ENCODE measurements at regions not wholly inside any gene's neighbourhood (a gene's known extent, or its start where the extent isn't known, plus 50 kb on each side); places are given as distances from the start of the nearest gene placed in this dataset.

DNA sequence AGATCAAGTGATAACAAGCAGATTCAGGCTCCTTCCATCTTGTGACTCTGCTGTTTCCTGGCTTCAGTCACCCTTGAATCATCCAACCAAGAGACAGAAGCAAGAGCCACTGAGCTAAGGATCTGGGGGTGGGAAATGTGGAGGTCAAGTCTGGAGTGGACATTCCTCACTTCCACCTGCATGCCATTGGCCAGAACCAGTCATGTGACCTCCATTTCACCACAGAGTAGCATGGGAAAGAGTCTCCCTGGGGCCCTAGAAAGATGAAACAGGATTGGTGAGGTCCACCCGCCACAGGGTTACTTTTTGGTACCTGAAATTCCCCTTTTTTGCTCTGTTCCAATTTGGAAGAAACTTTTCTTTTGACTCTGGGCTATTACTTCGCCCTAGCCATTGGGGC, 1006.0 kb upstream of the EEF2KMT start:
- ATAC-seq (no peak), DNase-seq (no peak)
- H3K9me3 Mint-ChIP-seq: peaks cover 0 to 18% (median 10%) of the 10 kb centered on the region in 9 donors
- peaks cover 0 to 4% (median 0%) of the 10 kb centered on the region in 5 donors for H3K27me3 Mint-ChIP-seq
- H3K4me1 Mint-ChIP-seq: no peaks in the 10 kb centered on the region
- peaks cover 0 to 4% (median 0%) of the 10 kb centered on the region in 3 donors for H3K36me3 Mint-ChIP-seq
- H3K27ac Mint-ChIP-seq: no peak overlapping the region
- H3K4me3 Mint-ChIP-seq: no peak overlapping the region
- POLR2A ChIA-PET: no interaction called here

DNA sequence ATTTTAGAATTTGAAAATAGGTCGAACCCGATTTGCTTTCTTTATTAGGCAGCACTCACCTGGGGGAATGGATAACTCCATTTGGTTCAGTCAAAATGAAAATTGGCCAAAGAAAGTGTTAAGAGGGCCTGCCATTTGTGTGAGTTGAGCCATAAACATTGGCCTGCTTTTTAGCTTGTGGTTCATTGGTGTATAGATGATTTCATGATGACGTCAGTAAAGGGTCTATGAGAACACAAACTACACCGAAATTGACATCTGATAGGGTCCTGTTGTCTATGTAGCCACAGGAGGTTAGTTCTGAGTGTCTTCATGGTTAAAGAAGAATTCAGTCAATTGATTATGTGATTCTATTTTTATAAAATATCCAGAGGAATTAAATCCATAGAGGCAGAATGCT, 1001.5 kb upstream of the EEF2KMT start:
- no peak overlapping the region for H3K4me3 Mint-ChIP-seq
- no peak overlapping the region for H3K27ac Mint-ChIP-seq

DNA sequence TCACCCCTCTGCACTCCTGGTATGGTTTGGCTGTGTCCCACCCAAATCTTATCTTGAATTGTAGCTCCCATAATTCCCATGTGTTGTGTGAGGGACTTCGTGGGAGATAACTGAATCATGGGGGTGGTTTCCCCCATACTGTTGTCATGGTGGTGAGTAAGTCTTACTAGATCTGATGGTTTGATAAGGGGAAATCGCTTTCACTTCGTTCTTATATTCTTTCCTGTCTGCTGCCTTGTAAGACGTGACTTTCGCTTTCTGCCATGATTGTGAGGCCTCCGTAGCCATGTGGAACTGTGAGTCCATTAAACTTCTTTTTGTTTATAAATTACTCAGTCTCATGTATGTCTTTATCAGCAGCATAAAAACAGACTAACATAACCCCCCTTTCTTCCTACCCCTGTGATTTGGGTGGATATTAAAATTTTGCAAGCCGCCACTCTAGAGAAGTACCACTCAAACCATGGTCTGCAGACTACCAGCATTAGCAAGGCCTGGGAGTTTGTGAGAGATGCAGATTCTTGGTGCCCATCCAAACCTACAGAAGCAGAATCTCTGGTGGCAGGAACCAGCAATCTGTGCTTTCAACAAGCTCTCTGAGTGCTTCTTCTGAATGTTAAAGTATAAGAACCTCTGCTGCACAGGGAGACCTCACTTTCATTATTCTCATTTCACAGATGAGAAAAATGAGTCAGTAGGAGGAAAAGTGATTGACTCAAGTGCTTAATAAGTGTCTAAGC, 999.5 kb upstream of the EEF2KMT start:
- H3K4me1 Mint-ChIP-seq: no peaks in the 10 kb centered on the region
- H3K9me3 Mint-ChIP-seq: peaks cover 1 to 13% (median 4%) of the 10 kb centered on the region in 9 donors
- no peak overlapping the region for H3K27ac Mint-ChIP-seq
- POLR2A ChIA-PET: no interaction called here
- no peak for ATAC-seq
- H3K27me3 Mint-ChIP-seq: no peaks in the 10 kb centered on the region
- H3K4me3 Mint-ChIP-seq: no peak overlapping the region
- no peak for DNase-seq
- H3K36me3 Mint-ChIP-seq: no peaks in the 10 kb centered on the region

More for the DNA sequence above, 1001.5 kb upstream of the EEF2KMT start:
- ATAC-seq (no peak), DNase-seq (no peak)
- POLR2A ChIA-PET: no interaction called here
- no peaks in the 10 kb centered on the region for H3K4me1 Mint-ChIP-seq
- H3K27me3 Mint-ChIP-seq: peaks cover 0 to 4% (median 0%) of the 10 kb centered on the region in 5 donors
- H3K36me3 Mint-ChIP-seq: peaks cover 0 to 4% (median 0%) of the 10 kb centered on the region in 3 donors
- peaks cover 0 to 20% (median 8%) of the 10 kb centered on the region in 9 donors for H3K9me3 Mint-ChIP-seq

DNA sequence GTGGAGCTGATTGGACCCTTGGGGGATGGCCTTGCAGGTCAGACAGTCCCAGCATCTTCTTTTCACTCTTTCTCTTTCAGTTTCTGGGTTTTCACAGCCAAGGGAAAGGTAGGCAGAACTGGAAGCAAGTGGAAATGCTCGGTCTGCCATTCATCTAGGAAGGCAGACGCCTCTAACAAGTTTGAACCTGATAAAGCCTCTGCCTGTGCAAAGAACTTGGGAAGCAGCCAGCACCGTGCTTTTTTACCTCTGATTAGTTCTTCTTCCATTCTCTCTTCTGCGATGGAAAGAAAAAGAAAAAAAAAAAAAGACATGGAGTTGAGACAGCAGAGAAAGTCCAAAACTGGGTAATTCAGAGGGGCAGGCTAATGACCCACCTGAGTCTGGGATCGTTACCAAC, 997.8 kb upstream of the EEF2KMT start:
- DNase-seq (no peak), ATAC-seq (no peak)
- Mint-ChIP-seq H3K4me3 (no peak overlapping the region), H3K27me3 (no peaks in the 10 kb centered on the region), H3K36me3 (no peaks in the 10 kb centered on the region), H3K27ac (no peak overlapping the region), H3K9me3 (peaks cover 0 to 28% (median 9%) of the 10 kb centered on the region in 9 donors), H3K4me1 (no peaks in the 10 kb centered on the region)
- POLR2A ChIA-PET: no interaction called here

DNA sequence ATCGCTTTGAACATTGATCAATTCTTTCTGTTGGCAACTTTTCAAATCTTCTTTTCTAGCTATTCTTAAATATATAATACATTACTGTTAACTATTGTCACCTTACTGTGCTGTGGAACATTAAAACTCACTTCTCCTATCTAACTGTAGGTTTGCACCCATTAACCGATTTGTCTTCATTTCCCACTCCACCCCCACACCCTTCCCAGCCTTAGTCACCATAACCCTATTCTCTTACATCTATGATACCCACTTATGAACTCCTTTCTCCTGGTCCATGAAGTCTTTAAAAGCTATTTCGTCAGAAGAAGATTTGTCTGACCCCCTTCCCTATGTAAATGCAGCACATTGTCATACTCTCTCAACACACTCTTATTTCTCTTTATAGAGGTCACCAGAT, 993.4 kb upstream of the EEF2KMT start:
- DNase-seq: no peak
- Mint-ChIP-seq H3K27ac (no peak overlapping the region), H3K27me3 (no peaks in the 10 kb centered on the region), H3K9me3 (peaks cover 13 to 48% (median 15%) of the 10 kb centered on the region in 9 donors), H3K36me3 (peaks cover 0 to 4% (median 0%) of the 10 kb centered on the region in 3 donors), H3K4me1 (no peaks in the 10 kb centered on the region), H3K4me3 (no peak overlapping the region)
- POLR2A ChIA-PET: no interaction called here
- no peak for ATAC-seq

DNA sequence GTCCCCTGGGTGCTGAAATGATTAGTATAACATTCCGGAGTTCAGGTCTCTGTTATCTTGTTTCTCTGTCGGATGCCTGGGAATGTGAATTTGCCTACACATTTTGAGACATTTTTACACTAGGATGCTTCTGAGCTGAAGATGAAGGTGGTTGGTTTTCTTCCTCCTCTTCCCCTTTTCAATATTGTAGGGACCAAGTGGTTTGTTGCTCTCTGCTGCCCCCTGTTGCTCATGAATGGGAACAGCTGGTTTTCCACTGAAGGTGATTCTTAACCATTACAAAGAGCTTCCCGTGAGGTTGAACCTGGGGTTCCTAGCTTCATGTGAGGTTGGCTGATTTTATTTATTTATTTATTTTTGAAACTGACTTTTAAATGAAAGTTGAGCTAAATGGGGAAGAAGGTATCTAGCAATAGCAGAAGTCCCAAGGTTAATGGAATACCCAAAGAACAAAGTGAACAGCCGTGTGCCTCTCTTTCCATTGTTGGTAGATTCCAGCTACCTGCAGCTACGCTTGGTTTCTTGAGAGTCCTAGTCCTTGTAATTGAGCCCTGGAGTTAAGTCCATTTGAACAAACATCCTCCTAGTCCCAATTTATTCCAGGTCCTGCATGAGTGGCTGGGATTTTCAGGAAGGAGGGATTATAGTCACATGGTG, 983.9 kb upstream of the EEF2KMT start:
- POLR2A ChIA-PET: no interaction called here
- no peak overlapping the region for H3K27ac Mint-ChIP-seq
- H3K4me1 Mint-ChIP-seq: no peaks in the 10 kb centered on the region
- H3K27me3 Mint-ChIP-seq: peaks cover 0 to 3% (median 0%) of the 10 kb centered on the region in 5 donors
- ATAC-seq (no peak), DNase-seq (no peak)
- no peak overlapping the region for H3K4me3 Mint-ChIP-seq
- H3K36me3 Mint-ChIP-seq: peaks cover 0 to 4% (median 0%) of the 10 kb centered on the region in 3 donors
- peaks cover 0 to 28% (median 13%) of the 10 kb centered on the region in 9 donors for H3K9me3 Mint-ChIP-seq

DNA sequence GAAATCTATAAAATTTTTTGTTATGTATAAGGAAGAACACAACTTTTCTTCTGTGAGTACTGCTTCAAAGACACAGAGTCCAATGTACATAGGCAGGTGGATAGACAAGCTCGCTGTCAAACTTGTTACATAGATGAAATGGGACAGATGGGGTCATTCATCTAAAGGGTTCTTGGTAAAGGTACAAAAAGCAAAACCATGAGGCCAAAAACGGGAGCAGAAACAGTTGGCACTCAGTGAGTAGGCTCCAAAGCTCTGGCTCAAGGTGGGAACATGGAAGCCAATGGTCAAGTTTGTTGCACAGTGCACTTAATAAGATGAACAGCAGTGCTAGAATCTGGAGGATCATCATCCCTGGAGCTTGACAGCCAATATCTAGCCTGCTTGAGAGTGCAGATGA, 979.0 kb upstream of the EEF2KMT start:
- Mint-ChIP-seq H3K36me3 (no peaks in the 10 kb centered on the region), H3K9me3 (peaks cover 0 to 13% (median 8%) of the 10 kb centered on the region in 9 donors), H3K27ac (no peak overlapping the region), H3K4me3 (no peak overlapping the region), H3K4me1 (no peaks in the 10 kb centered on the region), H3K27me3 (peaks cover 0 to 6% (median 0%) of the 10 kb centered on the region in 5 donors)
- DNase-seq (no peak), ATAC-seq (no peak)
- POLR2A ChIA-PET: no interaction called here

DNA sequence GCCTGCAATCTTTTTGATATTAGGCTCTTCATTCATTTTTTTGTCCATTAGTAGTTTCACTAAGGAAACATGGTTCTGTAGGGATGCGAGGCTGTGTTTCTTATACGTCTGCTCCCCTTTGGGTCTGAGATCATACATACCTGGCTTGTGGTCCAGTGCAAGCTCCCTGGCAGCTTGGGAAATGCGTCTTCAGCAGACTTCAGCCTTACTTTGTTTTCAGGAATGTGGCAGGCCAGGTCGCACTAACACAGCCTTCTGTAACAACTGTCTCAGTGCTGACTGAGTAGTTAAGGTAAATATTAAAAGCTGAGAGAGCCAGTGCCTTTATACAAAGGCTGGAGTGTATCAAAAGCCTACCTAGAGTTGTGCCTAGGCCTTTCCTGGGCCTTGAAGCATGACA, 970.5 kb upstream of the EEF2KMT start:
- DNase-seq (no peak), ATAC-seq (no peak)
- Mint-ChIP-seq H3K27me3 (peaks cover 0 to 5% (median 0%) of the 10 kb centered on the region in 5 donors), H3K36me3 (peaks cover 0 to 5% (median 0%) of the 10 kb centered on the region in 3 donors), H3K27ac (no peak overlapping the region), H3K4me1 (no peaks in the 10 kb centered on the region), H3K4me3 (no peak overlapping the region), H3K9me3 (peaks cover 0 to 15% (median 5%) of the 10 kb centered on the region in 9 donors)
- POLR2A ChIA-PET: no interaction called here

DNA sequence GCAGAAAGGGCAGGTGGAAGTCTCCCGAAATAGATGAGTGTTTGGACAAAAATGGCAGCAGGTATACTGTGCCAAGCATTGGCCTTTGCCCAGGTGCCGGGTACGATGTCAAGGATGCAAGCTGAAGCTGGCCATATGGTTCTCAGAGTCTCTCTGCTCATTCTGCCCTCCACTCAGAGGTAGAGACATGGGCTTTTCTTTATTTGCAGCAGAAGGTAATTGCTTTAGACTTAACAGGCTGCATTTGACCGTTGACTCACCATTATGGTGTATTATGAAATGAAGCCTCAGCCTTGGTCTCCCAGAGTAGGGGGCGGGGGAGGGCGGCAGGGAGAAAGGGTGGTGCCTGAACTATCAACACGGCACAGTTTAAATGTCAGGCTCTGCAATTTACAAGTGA, 969.1 kb upstream of the EEF2KMT start:
- Mint-ChIP-seq H3K9me3 (peaks cover 0 to 7% (median 2%) of the 10 kb centered on the region in 9 donors), H3K27me3 (peaks cover 0 to 5% (median 0%) of the 10 kb centered on the region in 5 donors), H3K4me3 (no peak overlapping the region), H3K4me1 (no peaks in the 10 kb centered on the region), H3K27ac (no peak overlapping the region), H3K36me3 (peaks cover 0 to 5% (median 0%) of the 10 kb centered on the region in 3 donors)
- DNase-seq: no peak
- POLR2A ChIA-PET: no interaction called here
- ATAC-seq: no peak

DNA sequence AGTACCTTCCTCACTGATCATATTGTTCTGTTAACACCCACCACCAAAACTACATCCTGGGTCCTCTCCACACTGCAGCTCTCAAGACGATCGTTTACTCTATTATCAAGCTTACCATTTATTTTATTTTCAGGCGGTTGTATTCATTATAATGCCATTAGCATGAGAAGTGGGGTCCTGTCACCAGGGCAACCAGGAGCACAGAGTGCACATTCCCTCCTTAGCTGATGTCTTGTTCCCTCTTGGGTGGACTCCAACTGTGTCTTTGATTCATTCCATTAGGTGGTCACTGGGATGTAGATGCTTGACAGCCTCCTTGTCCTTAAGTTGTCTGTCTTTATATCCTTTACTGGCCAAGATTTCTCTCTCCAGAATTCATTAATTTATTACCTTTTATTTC, 965.9 kb upstream of the EEF2KMT start:
- H3K4me3 Mint-ChIP-seq: no peak overlapping the region
- no peak for ATAC-seq
- peaks cover 0 to 5% (median 0%) of the 10 kb centered on the region in 3 donors for H3K36me3 Mint-ChIP-seq
- POLR2A ChIA-PET: no interaction called here
- no peak overlapping the region for H3K27ac Mint-ChIP-seq
- peaks cover 0 to 11% (median 6%) of the 10 kb centered on the region in 9 donors for H3K9me3 Mint-ChIP-seq
- peaks cover 0 to 5% (median 0%) of the 10 kb centered on the region in 5 donors for H3K27me3 Mint-ChIP-seq
- no peaks in the 10 kb centered on the region for H3K4me1 Mint-ChIP-seq
- no peak for DNase-seq

DNA sequence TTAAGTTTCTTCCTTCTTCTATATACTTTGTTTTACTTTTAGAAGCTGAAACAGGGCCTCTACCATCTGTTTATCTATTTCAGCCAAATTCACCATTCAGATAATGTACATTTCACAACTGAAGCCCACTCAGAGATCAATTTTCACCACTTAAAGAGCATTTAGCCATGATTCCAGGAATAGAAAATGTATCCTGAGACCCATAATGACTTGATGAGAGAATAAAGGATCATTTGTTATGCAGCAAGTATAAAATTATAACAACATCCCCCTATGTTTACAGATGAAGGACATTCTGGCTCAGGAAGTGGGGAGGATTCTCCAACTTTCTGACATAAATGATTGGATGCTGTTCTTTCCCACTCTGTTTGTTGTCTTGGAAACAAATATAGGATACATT, 962.1 kb upstream of the EEF2KMT start:
- POLR2A ChIA-PET: no interaction called here
- no peaks in the 10 kb centered on the region for H3K27me3 Mint-ChIP-seq
- H3K4me3 Mint-ChIP-seq: no peak overlapping the region
- H3K36me3 Mint-ChIP-seq: no peaks in the 10 kb centered on the region
- no peak overlapping the region for H3K27ac Mint-ChIP-seq
- H3K9me3 Mint-ChIP-seq: peaks cover 0 to 20% (median 3%) of the 10 kb centered on the region in 9 donors
- no peaks in the 10 kb centered on the region for H3K4me1 Mint-ChIP-seq
- ATAC-seq (no peak), DNase-seq (no peak)

DNA sequence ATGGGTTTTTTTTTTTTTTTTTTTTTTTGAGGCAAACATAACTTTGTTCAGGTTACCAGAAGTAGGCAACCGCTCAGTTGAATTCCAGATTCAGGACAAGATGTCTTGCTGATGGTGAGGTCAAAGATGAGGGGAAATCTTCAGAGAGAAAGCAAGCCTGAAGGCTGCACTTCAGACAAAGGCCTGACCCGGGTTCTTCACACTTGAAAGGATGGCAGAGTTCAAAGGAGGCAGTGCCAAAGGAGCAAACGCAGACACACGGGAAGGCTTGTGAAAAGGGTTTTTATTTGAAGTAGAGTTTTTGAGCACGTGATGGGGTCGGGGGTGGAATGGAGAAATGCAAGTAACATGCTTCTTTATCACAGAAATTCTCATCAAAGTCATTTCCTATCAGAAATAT, 960.2 kb upstream of the EEF2KMT start:
- ATAC-seq (no peak), DNase-seq (no peak)
- Mint-ChIP-seq H3K9me3 (peaks cover 0 to 27% (median 5%) of the 10 kb centered on the region in 9 donors), H3K4me3 (no peak overlapping the region), H3K27me3 (no peaks in the 10 kb centered on the region), H3K27ac (no peak overlapping the region), H3K36me3 (no peaks in the 10 kb centered on the region), H3K4me1 (no peaks in the 10 kb centered on the region)
- POLR2A ChIA-PET: no interaction called here

DNA sequence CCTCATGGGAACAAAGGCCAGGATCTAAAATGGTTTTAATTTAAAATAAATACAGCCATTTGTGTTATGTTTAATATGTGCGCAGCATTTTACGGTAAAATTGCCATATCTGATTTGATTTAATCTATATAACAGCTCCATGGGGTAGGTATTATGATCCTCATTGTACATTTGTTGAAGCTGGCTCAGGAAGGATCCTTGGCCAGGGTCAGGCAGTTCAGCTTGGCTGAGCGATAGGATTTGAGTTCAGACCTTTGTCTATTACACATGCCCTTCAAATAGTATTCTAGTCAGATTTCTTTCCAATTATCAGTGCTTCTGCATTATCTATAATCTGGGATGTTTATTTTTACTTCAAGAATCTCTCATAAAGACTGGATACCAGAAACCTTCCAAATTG, 950.4 kb upstream of the EEF2KMT start:
- Mint-ChIP-seq H3K9me3 (peaks cover 0 to 29% (median 4%) of the 10 kb centered on the region in 9 donors), H3K36me3 (no peaks in the 10 kb centered on the region), H3K27me3 (peaks cover 0 to 12% (median 0%) of the 10 kb centered on the region in 5 donors), H3K4me1 (no peaks in the 10 kb centered on the region), H3K27ac (no peak overlapping the region), H3K4me3 (no peak overlapping the region)
- DNase-seq (no peak), ATAC-seq (no peak)
- POLR2A ChIA-PET: no interaction called here

Data from naive thymus-derived CD8-positive, alpha-beta T cell (primary cell).